Muscle layer of duodenum (tissue), 2 donors: ENCODE measurements at regions not wholly inside any gene's neighbourhood (a gene's known extent, or its start where the extent isn't known, plus 50 kb on each side); places are given as distances from the start of the nearest gene placed in this dataset.

Experiments used
- H3K27ac ChIP-seq: one replicate; pipeline ENCODE4 v1.7.0; 2013; ENCODE audit warnings: mild to moderate bottlenecking, low read length
- H3K27me3 ChIP-seq: one replicate; pipeline ENCODE4 v1.7.0; 2013; ENCODE audit warnings: low read depth, mild to moderate bottlenecking, control low read depth, low read length
- H3K36me3 ChIP-seq, 2 donors: one replicate each; pipeline ENCODE4 v1.7.0; 2013; ENCODE audit warnings: low read length in 2 of 2, control low read depth in 1 of 2, mild to moderate bottlenecking in 1 of 2; ENCODE audit not compliant: insufficient read depth in 2 of 2, control insufficient read depth in 1 of 2
- H3K4me1 ChIP-seq, 2 donors: one replicate each; pipeline ENCODE4 v1.7.0; 2013; ENCODE audit warnings: low read length in 2 of 2, mild to moderate bottlenecking in 2 of 2, control low read depth in 1 of 2, moderate library complexity in 1 of 2; ENCODE audit not compliant: insufficient read depth in 2 of 2, control insufficient read depth in 1 of 2
- H3K4me3 ChIP-seq, 2 donors: one replicate each; pipeline ENCODE4 v1.7.0; 2013; ENCODE audit warnings: low read length in 2 of 2, low read depth in 1 of 2, mild to moderate bottlenecking in 1 of 2
- H3K9me3 ChIP-seq, 2 donors: one replicate each; pipeline ENCODE4 v1.7.0; 2013; ENCODE audit warnings: low read length in 2 of 2, control low read depth in 1 of 2, mild to moderate bottlenecking in 1 of 2; ENCODE audit not compliant: control insufficient read depth in 1 of 2
- donor health status: healthy.

DNA sequence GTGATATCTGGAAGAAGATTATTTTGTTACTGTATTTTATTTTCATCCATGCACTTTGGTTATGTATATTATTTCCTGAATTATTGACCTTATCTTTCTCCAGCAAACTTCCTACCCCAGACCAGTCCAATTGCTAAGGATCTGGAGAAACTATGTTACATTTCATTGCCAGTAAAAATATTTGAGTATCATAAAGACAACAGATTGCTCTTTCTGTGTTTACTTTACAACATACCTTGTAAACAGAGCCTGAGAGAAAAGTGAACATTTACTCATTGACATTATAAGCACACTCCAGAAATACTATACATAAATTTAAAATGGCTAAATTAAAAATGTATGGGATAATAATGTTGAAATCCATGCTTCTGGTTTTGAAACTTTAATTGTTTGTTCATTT is 186.2 kb upstream of the FAM3C start:
- Histone ChIP-seq H3K27me3 (no peaks in the 10 kb centered on the region), H3K27ac (no peak overlapping the region), H3K9me3 (no peaks in the 10 kb centered on the region), H3K4me3 (no peak overlapping the region), H3K4me1 (no peaks in the 10 kb centered on the region), H3K36me3 (no peaks in the 10 kb centered on the region)

DNA sequence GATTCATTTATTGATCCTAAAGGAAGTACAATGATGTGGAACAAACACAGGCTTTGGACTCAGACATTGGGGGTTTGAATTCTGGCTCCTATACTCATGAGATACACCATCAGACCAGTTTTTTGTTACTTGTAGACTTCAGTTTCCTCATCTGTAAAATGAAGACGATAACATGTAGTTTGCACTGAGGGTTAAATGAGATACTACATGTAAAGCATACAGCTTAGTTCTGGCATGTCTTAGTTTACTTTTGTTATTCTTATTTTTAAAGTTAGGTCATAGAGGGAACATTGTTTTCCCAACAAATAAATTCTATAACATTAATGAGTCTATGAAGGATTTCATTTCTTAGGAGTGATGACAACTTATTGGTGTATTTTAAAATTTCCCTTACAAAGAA is 183.5 kb upstream of the FAM3C start:
- Histone ChIP-seq H3K4me1 (no peaks in the 10 kb centered on the region), H3K4me3 (no peak overlapping the region), H3K27me3 (no peaks in the 10 kb centered on the region), H3K9me3 (no peaks in the 10 kb centered on the region), H3K36me3 (no peaks in the 10 kb centered on the region), H3K27ac (no peak overlapping the region)

DNA sequence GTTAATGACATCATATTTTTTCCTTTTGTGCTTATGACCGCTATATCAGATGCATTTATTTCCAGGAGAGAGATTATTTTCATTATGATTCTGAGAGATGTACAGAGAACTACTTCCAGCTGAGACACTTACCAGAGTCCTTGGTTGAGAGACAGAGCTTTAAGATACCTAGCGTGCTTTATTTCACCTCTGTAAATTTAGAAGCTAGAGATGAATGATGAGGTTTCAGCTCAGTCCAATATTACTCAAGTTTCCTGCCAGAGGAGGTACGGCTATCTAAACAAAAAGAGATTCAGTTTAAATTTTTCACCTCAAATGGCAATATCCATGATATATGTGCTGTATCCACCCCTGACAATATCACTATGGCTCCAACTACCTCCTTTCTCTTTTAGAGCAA is 182.6 kb upstream of the FAM3C start:
- H3K27me3 ChIP-seq, result no peaks in the 10 kb centered on the region
- H3K9me3 ChIP-seq, result no peaks in the 10 kb centered on the region
- H3K27ac ChIP-seq, result no peak overlapping the region
- no peaks in the 10 kb centered on the region for H3K36me3 ChIP-seq
- no peak overlapping the region for H3K4me3 ChIP-seq
- no peaks in the 10 kb centered on the region for H3K4me1 ChIP-seq

DNA sequence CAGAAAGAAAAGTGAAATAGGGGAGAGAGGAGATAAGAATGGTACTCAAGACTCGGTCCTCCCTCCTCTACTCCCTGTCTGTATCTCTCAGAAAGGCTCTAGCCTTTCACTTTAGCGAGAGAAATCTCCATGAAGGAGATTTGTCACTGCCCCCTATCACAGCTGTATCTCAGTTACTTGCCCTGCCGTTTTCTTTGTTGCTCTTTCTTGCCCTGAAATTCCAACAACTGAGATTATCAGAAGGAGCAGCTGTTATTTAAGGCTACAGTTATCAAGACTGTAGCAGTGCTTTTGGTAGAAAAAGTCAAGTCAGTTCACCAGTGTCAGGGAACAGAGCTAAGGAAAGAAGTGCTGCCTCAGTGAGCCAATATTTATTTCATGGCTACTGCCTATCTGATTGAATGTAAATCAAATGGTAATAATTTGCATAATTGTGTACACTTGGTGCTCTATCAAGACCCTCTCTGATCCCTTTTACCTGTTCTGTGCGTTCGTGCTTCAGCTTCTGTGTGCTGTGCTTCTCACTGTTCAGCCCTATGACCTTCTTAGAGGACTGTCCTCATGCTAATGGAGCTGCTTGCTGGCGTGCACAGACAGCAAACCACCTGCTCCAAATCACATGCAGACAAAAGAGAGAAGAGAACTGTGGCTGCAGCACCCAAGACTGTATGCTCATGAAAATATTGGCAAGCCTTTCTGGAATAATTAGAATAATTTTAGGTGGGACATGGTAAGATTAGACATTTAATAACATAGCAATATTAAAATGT is 180.2 kb upstream of the FAM3C start:
- Histone ChIP-seq H3K9me3 (no peaks in the 10 kb centered on the region), H3K36me3 (no peaks in the 10 kb centered on the region), H3K4me1 (no peaks in the 10 kb centered on the region), H3K27ac (no peak overlapping the region), H3K27me3 (no peaks in the 10 kb centered on the region), H3K4me3 (no peak overlapping the region)

DNA sequence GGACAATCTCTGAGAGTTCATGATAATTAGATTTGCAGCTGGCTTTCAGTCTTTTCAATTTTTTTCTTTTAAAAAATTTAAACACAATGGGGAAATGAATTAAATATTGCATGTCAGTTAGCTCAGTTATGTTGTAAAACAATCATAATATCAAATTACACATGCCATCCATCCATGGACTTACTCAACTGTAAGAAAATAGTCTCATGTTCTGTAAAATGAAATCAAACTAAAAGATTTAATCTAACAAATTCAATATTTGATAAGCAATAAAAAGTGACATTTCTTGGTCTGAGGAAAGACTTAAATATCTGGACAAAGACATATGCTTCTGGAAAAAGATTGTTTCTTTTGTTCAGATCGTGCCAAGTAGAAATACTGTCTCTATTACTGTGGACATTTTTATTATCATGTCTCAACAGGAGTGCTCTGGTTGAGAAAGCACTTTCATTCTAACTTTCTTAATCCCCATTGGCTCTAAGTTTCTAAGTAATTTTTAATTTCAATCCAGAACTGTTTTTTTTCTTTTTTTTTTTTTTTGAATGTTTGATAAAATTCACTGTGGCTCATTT is 179.2 kb upstream of the FAM3C start:
- H3K4me1 ChIP-seq, result no peaks in the 10 kb centered on the region
- no peak overlapping the region for H3K27ac ChIP-seq
- no peaks in the 10 kb centered on the region for H3K27me3 ChIP-seq
- no peaks in the 10 kb centered on the region for H3K9me3 ChIP-seq
- no peak overlapping the region for H3K4me3 ChIP-seq
- no peaks in the 10 kb centered on the region for H3K36me3 ChIP-seq

DNA sequence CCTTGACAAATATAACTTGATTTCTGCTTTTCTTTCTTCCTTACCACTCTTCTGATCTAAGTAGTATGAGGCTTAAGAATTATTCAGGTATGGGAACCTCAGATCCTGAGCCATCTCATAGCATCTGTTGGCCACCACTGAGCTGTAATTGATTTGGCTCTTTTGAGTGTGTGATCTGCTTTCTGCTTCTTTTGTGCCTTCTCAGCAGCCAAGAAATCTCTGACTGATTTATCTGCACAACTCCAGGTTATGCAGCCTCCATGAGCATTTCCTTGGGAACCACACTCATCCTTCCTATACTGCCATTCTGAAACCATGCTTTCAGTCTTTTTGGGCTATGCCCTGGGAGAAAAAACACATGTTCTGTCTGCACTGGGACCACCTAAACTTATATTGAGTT is 178.0 kb upstream of the FAM3C start:
- no peaks in the 10 kb centered on the region for H3K36me3 ChIP-seq
- H3K4me1 ChIP-seq, result no peaks in the 10 kb centered on the region
- H3K27me3 ChIP-seq, result no peaks in the 10 kb centered on the region
- no peak overlapping the region for H3K4me3 ChIP-seq
- H3K9me3 ChIP-seq, result no peaks in the 10 kb centered on the region
- H3K27ac ChIP-seq, result no peak overlapping the region

DNA sequence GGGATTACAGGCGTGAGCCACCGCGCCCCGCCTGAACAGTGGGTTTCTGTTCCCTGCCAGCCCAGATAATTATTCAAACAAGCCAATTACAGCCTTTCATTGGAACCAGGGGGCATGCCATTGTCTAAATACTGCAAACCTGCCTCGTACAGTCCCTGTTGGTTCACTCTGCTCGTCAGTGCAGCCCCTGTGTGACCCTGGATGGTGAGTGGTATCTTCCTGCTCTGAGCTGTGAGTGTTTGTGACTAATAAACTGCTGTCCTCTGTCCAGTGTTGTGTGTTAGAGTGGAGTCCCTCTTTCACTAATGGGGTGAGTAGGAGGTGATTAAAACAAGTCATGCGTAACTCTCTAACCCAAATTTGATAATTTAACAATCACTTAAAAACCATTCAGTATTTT is 176.5 kb upstream of the FAM3C start:
- Histone ChIP-seq H3K4me3 (no peak overlapping the region), H3K27ac (no peak overlapping the region), H3K4me1 (no peaks in the 10 kb centered on the region), H3K36me3 (no peaks in the 10 kb centered on the region), H3K9me3 (no peaks in the 10 kb centered on the region), H3K27me3 (no peaks in the 10 kb centered on the region)

DNA sequence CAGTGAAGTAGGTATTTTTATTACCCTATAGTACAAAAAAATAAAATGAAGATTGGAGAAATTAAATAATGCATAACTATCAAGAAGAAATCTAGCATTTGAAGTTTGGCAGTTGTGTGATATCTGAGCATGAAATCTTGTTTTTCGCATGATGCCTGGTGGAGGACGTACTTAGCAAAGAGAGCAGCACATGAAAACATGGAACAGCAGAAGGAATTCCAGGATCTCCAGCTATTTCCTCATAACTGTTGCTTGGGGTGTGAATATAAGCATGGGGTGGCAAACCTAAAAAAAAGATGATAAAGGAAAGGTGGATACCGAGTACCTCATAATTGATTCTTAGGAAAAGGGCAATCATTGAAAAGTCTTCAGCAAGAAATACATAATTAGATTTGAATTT is 174.3 kb upstream of the FAM3C start:
- Histone ChIP-seq H3K4me3 (no peak overlapping the region), H3K27me3 (no peaks in the 10 kb centered on the region), H3K27ac (no peak overlapping the region), H3K4me1 (no peaks in the 10 kb centered on the region), H3K36me3 (no peaks in the 10 kb centered on the region), H3K9me3 (no peaks in the 10 kb centered on the region)

DNA sequence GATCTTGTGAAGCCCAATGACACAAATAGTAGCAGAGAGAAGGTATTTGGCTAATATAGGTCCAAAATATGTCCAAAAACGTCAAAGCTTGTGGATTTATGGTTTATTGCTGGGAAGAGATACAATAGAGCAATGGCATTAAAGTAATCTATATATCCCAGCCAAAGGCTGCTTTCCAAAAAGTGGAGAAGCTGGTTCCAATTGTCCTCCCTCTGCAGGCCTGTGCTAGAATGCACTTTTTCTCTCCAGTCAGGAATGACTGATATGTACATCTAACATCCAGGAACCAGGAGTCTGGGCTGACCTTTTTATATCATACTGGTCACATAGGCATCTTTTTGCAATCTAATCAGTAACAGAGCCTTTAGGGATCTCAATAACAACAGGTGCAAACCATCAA is 167.1 kb upstream of the FAM3C start:
- no peaks in the 10 kb centered on the region for H3K36me3 ChIP-seq

DNA sequence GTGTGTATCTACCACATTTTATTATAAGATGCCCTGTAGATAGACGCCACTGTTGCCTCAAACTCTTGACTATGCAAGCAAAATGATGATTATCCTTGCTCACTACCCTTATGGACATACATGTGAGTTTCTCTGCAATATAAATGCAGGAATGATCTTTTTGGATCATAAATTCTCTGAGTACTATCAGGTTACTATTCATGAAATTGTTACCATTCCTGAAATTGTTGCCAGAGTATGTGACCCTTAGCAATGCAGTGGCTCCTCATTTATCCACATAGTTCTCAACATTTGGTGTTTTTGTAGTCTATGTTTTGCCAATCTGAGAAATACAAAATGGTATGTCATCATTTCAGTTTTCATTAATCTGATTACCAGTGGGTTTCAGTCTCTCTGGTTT is 166.2 kb upstream of the FAM3C start:
- Histone ChIP-seq H3K27ac (no peak overlapping the region), H3K27me3 (no peaks in the 10 kb centered on the region), H3K4me3 (no peak overlapping the region), H3K4me1 (no peaks in the 10 kb centered on the region), H3K36me3 (no peaks in the 10 kb centered on the region), H3K9me3 (no peaks in the 10 kb centered on the region)

More for the DNA sequence above, 167.1 kb upstream of the FAM3C start:
- Histone ChIP-seq H3K9me3 (no peaks in the 10 kb centered on the region), H3K4me1 (no peaks in the 10 kb centered on the region), H3K27ac (no peak overlapping the region), H3K27me3 (no peaks in the 10 kb centered on the region), H3K4me3 (no peak overlapping the region)

DNA sequence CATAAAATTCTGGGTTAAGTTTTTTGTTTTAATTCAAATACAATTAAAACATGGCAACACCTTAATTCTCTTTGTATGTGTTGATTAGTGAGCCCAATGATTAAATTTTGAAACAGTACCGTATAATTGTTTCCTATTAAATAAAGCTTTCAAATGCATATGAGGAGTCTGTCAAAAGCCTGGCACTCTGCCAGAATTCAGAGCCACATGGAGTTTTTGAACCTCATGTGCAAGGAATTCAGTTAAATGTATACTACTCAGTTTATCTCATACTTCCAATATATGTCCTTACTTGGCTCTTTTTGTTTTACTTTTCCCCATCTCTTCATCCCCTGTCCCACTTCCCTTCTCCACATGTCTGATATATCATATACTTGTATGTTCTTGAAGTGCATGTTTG is 165.6 kb upstream of the FAM3C start:
- Histone ChIP-seq H3K4me3 (no peak overlapping the region), H3K36me3 (no peaks in the 10 kb centered on the region), H3K9me3 (no peaks in the 10 kb centered on the region), H3K27me3 (no peaks in the 10 kb centered on the region), H3K27ac (no peak overlapping the region), H3K4me1 (no peaks in the 10 kb centered on the region)
